IMR-90 (cell line): ENCODE measurements at regions not wholly inside any gene's neighbourhood (a gene's known extent, or its start where the extent isn't known, plus 50 kb on each side); places are given as distances from the start of the nearest gene placed in this dataset.
"Not testable (repeated sequence)": the region's sequence is repeated elsewhere in the genome, so short reads cannot be mapped to it uniquely, and the experiment has no call there.

Experiments
- ATAC-seq: fragments of 200-7000 bp; cut with Tn5 transposase; 2 replicates; pipeline ENCODE4 v1.9.1; 2020; ENCODE audit warnings: low read depth, mild to moderate bottlenecking, moderate library complexity
- BruUV-seq: library from RNA; stranded (reverse); fragments of 400-500 nt; replicated peaks from 2 replicates; lab custom pipeline; 2021; lab: Mats Ljungman, UMichigan
- CTCF ChIA-PET: fragments of 300-600 bp; formaldehyde crosslinking; extraction: SDS; loops from one replicate; lab custom pipeline; 2021; ENCODE audit warnings: antibody characterized with exemption; lab: Yijun Ruan, JAX
- POLR2A ChIA-PET: fragments of 300-600 bp; sonication (Branson Sonifier 250); formaldehyde crosslinking; loops from one replicate; lab custom pipeline; 2022; ENCODE audit warnings: antibody characterized with exemption; ENCODE audit not compliant: unreplicated experiment; lab: Charles Lee
- DNase-seq: peaks from one replicate; pipeline ENCODE4 v3.0.0; 2013
- H2AFZ ChIP-seq: replicated peaks from 2 replicates; pipeline ENCODE3; 2013; ENCODE audit warnings: low read length, mild to moderate bottlenecking; ENCODE audit not compliant: poor library complexity
- H2AK5ac ChIP-seq: 2 replicates; pipeline ENCODE4 v1.6.1; 2013; ENCODE audit warnings: low read depth, low read length, inconsistent platforms
- H2AK9ac ChIP-seq: replicated peaks from 2 replicates; pipeline ENCODE3; 2013; ENCODE audit warnings: mild to moderate bottlenecking, low read depth, low read length, moderate library complexity; ENCODE audit not compliant: poor library complexity
- H2BK120ac ChIP-seq: 2 replicates; pipeline ENCODE4 v1.6.1; 2013; ENCODE audit warnings: low read depth, low read length, inconsistent platforms
- H2BK15ac ChIP-seq: 3 replicates; pipeline ENCODE4 v1.6.1; 2013; ENCODE audit warnings: low read depth, low read length, inconsistent platforms
- H2BK20ac ChIP-seq: 2 replicates; pipeline ENCODE4 v1.6.1; 2013; ENCODE audit warnings: low read depth, mild to moderate bottlenecking, inconsistent platforms, low read length, moderate library complexity
- H2BK5ac ChIP-seq: 2 replicates; pipeline ENCODE4 v1.6.1; 2013; ENCODE audit warnings: mild to moderate bottlenecking, low read depth, low read length, inconsistent platforms; ENCODE audit not compliant: poor library complexity, severe bottlenecking
- H3K14ac ChIP-seq: replicated peaks from 2 replicates; pipeline ENCODE4 v1.6.1; 2013; ENCODE audit warnings: low read depth, low read length, inconsistent platforms
- H3K18ac ChIP-seq: 2 replicates; pipeline ENCODE4 v1.6.1; 2013; ENCODE audit warnings: low read depth, low read length, control low read depth
- H3K23ac ChIP-seq: 2 replicates; pipeline ENCODE4 v1.6.1; 2013; ENCODE audit warnings: low read depth, low read length, inconsistent platforms
- H3K27ac ChIP-seq: 2 replicates; pipeline ENCODE4 v1.5.1; 2013; ENCODE audit warnings: mild to moderate bottlenecking, control low read depth, low read length; ENCODE audit not compliant: insufficient read depth
- H3K27me3 ChIP-seq: 2 replicates; pipeline ENCODE4 v1.6.1; 2013; ENCODE audit warnings: low read length; ENCODE audit not compliant: control insufficient read depth, insufficient read depth
- H3K36me3 ChIP-seq: 2 replicates; pipeline ENCODE4 v1.6.1; 2013; ENCODE audit warnings: low read length, mixed read lengths; ENCODE audit not compliant: control insufficient read depth, insufficient read depth
- H3K4ac ChIP-seq: 2 replicates; pipeline ENCODE4 v1.6.1; 2013; ENCODE audit warnings: low read depth, low read length, inconsistent platforms
- H3K4me1 ChIP-seq: 2 replicates; pipeline ENCODE4 v1.6.1; 2013; ENCODE audit warnings: low read length, mixed read lengths; ENCODE audit not compliant: control insufficient read depth, insufficient read depth
- H3K4me2 ChIP-seq: 2 replicates; pipeline ENCODE4 v1.6.1; 2013; ENCODE audit warnings: low read depth, mild to moderate bottlenecking, control low read depth, low read length, moderate library complexity
- H3K4me3 ChIP-seq: 2 replicates; pipeline ENCODE4 v1.5.1; 2013; ENCODE audit warnings: low read depth, mild to moderate bottlenecking, control low read depth, low read length, moderate library complexity; ENCODE audit not compliant: insufficient read depth
- H3K56ac ChIP-seq: 2 replicates; pipeline ENCODE4 v1.6.1; 2013; ENCODE audit warnings: low read length, inconsistent platforms; ENCODE audit not compliant: insufficient read depth; ENCODE audit errors: extremely low read depth
- H3K79me1 ChIP-seq, 2 experiments: 2 replicates each; pipeline ENCODE4 v1.6.1; 2013; ENCODE audit warnings: low read length in 2 of 2, inconsistent platforms in 1 of 2, low read depth in 1 of 2
- H3K9ac ChIP-seq: 2 replicates; pipeline ENCODE4 v1.6.1; 2013; ENCODE audit warnings: low read depth, low read length, control low read depth
- H3K9me1 ChIP-seq: 2 replicates; pipeline ENCODE4 v1.6.1; 2013; ENCODE audit warnings: low read length, inconsistent platforms; ENCODE audit not compliant: insufficient read depth
- H3K9me3 ChIP-seq: 2 replicates; pipeline ENCODE4 v1.6.1; 2013; ENCODE audit warnings: low read length; ENCODE audit not compliant: control insufficient read depth, insufficient read depth
- H4K20me1 ChIP-seq: 2 replicates; pipeline ENCODE4 v1.6.1; 2013; ENCODE audit warnings: low read length, inconsistent platforms; ENCODE audit not compliant: insufficient read depth
- H4K5ac ChIP-seq: 2 replicates; pipeline ENCODE4 v1.6.1; 2013; ENCODE audit warnings: mild to moderate bottlenecking, low read depth, low read length, control low read depth
- H4K8ac ChIP-seq, 2 experiments: 2 replicates each; pipeline ENCODE4 v1.6.1; 2013; ENCODE audit warnings: low read depth in 2 of 2, low read length in 2 of 2, control low read depth in 1 of 2, inconsistent platforms in 1 of 2
- H4K91ac ChIP-seq: 2 replicates; pipeline ENCODE4 v1.6.1; 2013; ENCODE audit warnings: low read depth, low read length, inconsistent platforms; ENCODE audit not compliant: insufficient read depth
- MAFK ChIP-seq: IDR thresholded peaks from 2 replicates; pipeline ENCODE4 v1.6.1; 2012; ENCODE audit warnings: low read depth, low read length, improper control_type of control experiment
- WGBS, 2 experiments: methylation state at CpG; one replicate each; pipeline versions ENCODE4 v1.1.5 to v1.1.7; 2013; ENCODE audit warnings: missing lambda C conversion rate in 2 of 2; ENCODE audit not compliant: insufficient read length in 1 of 2; ENCODE audit errors: extremely low coverage in 2 of 2; 5-methylcytosine and 5-hydroxymethylcytosine counted together
- dilution Hi-C: fragments of 300-500 bp; cut with HindIII; formaldehyde crosslinking; loops from one replicate; pipeline ENCODE4 v1.14.3; 2018; ENCODE audit warnings: low sequenced_read_pairs; ENCODE audit not compliant: unreplicated experiment
- in situ Hi-C: fragments of 300-500 bp; cut with MboI; formaldehyde crosslinking; loops from 3 replicates; pipeline ENCODE4 v1.14.3; 2019; ENCODE audit warnings: low sequenced_read_pairs, inconsistent platforms, mixed read lengths
- intact Hi-C: fragments of 100-400 bp; cut with micrococcal nuclease; formaldehyde crosslinking; loops from 2 replicates; pipeline ENCODE4 v1.10.0; 2022

- ATAC-seq, in situ Hi-C loops, H2BK15ac ChIP-seq, H2AK9ac ChIP-seq, H3K36me3 ChIP-seq, CTCF ChIA-PET, H2BK120ac ChIP-seq, dilution Hi-C loops, H3K79me1 ChIP-seq, H3K23ac ChIP-seq, H4K91ac ChIP-seq, H4K8ac ChIP-seq, H3K9me1 ChIP-seq, POLR2A ChIA-PET, H4K5ac ChIP-seq, BruUV-seq, H3K27ac ChIP-seq, H3K56ac ChIP-seq, H3K4ac ChIP-seq, intact Hi-C loops, H2AFZ ChIP-seq, H3K4me1 ChIP-seq, H3K4me3 ChIP-seq, H3K9ac ChIP-seq, H3K14ac ChIP-seq, H3K9me3 ChIP-seq, H2BK20ac ChIP-seq, H3K27me3 ChIP-seq, H3K18ac ChIP-seq, H4K20me1 ChIP-seq, DNase-seq, H2AK5ac ChIP-seq, H3K4me2 ChIP-seq, H2BK5ac ChIP-seq: not testable (repeated sequence)
- TF ChIP-seq MAFK = peak; percentile 55; the same call in 1 of the 2 replicates
- 100% methylated on average over 1 of the region's 3 CpGs; no CpG with 5 or more reads in 1 of the 2 experiments for WGBS, 2 experiments
These were observed 862.7 kb upstream of the NRXN1 start for GRCh38 chr2:51894584-51894983.
